HEK293 (cell line): ENCODE measurements at regions not wholly inside any gene's neighbourhood (a gene's known extent, or its start where the extent isn't known, plus 50 kb on each side); places are given as distances from the start of the nearest gene placed in this dataset.

Experiments
- CTCF ChIP-seq: fragments of 450-650 bp; formaldehyde crosslinking; IDR thresholded peaks from 2 replicates; pipeline ENCODE4 v1.5.1; 2016; ENCODE audit warnings: missing biosample characterization, missing genetic modification characterization
- GFI1B ChIP-seq: fragments of 450-650 bp; formaldehyde crosslinking; IDR thresholded peaks from 2 replicates; pipeline ENCODE4 v1.5.1; 2016; ENCODE audit warnings: missing biosample characterization, missing genetic modification characterization
- MZF1 ChIP-seq: fragments of 450-650 bp; formaldehyde crosslinking; IDR thresholded peaks from 2 replicates; pipeline ENCODE4 v1.5.1; 2017; ENCODE audit warnings: missing biosample characterization, missing genetic modification characterization, borderline replicate concordance
- REST ChIP-seq: fragments of 450-650 bp; formaldehyde crosslinking; IDR thresholded peaks from 2 replicates; pipeline ENCODE4 v1.5.1; 2016; ENCODE audit warnings: missing biosample characterization, missing genetic modification characterization
- ZNF175 ChIP-seq: fragments of 450-650 bp; formaldehyde crosslinking; IDR thresholded peaks from 2 replicates; pipeline ENCODE4 v1.5.1; 2016; ENCODE audit warnings: missing biosample characterization, missing genetic modification characterization
- ZNF211 ChIP-seq: fragments of 450-650 bp; formaldehyde crosslinking; IDR thresholded peaks from 2 replicates; pipeline ENCODE4 v1.5.1; 2016; ENCODE audit warnings: low read depth, missing biosample characterization, missing genetic modification characterization
- ZNF501 ChIP-seq: fragments of 450-650 bp; formaldehyde crosslinking; IDR thresholded peaks from 2 replicates; pipeline ENCODE4 v1.5.1; 2016; ENCODE audit warnings: missing biosample characterization, missing genetic modification characterization
- ZNF768 ChIP-seq: fragments of 450-650 bp; formaldehyde crosslinking; IDR thresholded peaks from 2 replicates; pipeline ENCODE4 v1.5.1; 2018; ENCODE audit warnings: missing biosample characterization, mild to moderate bottlenecking, missing genetic modification characterization
- ZXDB ChIP-seq: fragments of 450-650 bp; formaldehyde crosslinking; IDR thresholded peaks from 2 replicates; pipeline ENCODE4 v1.5.1; 2016; ENCODE audit warnings: missing biosample characterization, missing genetic modification characterization
- TF ChIP-seq, protein P1 (sequence below): fragments of 450-650 bp; formaldehyde crosslinking; optimal IDR thresholded peaks from 2 replicates; pipeline ENCODE3; 2016; ENCODE audit warnings: missing biosample characterization, mild to moderate bottlenecking, missing genetic modification characterization

DNA sequence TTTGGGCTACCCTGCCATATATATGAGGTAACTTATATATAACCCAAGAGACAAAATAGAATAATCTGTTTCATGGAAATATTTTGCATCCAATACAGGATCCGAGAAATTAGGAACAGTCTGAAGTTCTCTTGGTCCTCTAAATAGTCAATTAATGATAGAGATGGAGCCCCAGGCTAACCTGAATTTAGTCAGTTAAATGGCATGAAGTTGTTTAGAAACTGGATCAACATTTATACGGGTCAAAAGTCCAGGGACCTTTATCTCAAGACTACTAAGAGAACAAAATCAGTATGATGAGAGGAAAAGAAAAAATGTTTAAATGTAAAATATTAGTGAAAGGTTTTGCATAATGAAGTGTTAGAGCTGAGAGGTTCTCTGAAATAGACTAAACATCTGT lies 303.3 kb upstream of the ACTBL2 start:
- TF ChIP-seq ZXDB (tag by site-specific recombination) = no peak
- no peak for TF ChIP-seq REST (tag by site-specific recombination)
- no peak for TF ChIP-seq ZNF768 (tag by site-specific recombination)
- TF ChIP-seq CTCF (tag by site-specific recombination) = no peak
- no peak for TF ChIP-seq ZNF211 (tag by site-specific recombination)
- no peak for TF ChIP-seq ZNF501 (tag by site-specific recombination)
- TF ChIP-seq GFI1B (tag by site-specific recombination) = no peak
- TF ChIP-seq ZNF175 (tag by site-specific recombination) = no peak
- TF ChIP-seq, protein P1, sequence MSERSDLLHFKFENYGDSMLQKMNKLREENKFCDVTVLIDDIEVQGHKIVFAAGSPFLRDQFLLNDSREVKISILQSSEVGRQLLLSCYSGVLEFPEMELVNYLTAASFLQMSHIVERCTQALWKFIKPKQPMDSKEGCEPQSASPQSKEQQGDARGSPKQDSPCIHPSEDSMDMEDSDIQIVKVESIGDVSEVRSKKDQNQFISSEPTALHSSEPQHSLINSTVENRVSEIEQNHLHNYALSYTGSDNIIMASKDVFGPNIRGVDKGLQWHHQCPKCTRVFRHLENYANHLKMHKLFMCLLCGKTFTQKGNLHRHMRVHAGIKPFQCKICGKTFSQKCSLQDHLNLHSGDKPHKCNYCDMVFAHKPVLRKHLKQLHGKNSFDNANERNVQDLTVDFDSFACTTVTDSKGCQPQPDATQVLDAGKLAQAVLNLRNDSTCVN (tag by site-specific recombination) = no peak
- no peak for TF ChIP-seq MZF1
